H1 (cell line): ENCODE measurements at regions not wholly inside any gene's neighbourhood (a gene's known extent, or its start where the extent isn't known, plus 50 kb on each side); places are given as distances from the start of the nearest gene placed in this dataset.

Experiments used
- POLR2A ChIP-seq, 2 experiments: IDR thresholded peaks; 1 replicate in 1 of 2; 2 replicates in 1 of 2; pipeline ENCODE4 v1.6.1; 2011; ENCODE audit warnings: low read depth in 2 of 2, low read length in 2 of 2, mild to moderate bottlenecking in 2 of 2; ENCODE audit errors: control extremely low read depth in 1 of 2
- SUZ12 ChIP-seq: fragments of 200-600 bp; sonication (generic); IDR thresholded peaks from 2 replicates; pipeline ENCODE4 v1.6.1; 2012; ENCODE audit warnings: mild to moderate bottlenecking, inconsistent platforms, low read length, moderate library complexity, mixed read lengths
- USF2 ChIP-seq: IDR thresholded peaks from 2 replicates; pipeline ENCODE4 v1.6.1; 2011; ENCODE audit warnings: low read length, improper control_type of control experiment

GRCh38 chr12:89793946-89794345 is 85.3 kb upstream of the ATP2B1 start:
- TF ChIP-seq POLR2A (IDR thresholded peaks at IDR 0.05; ENCODE audit: control extremely low read depth in 1 of 2, low read depth in 2 of 2, low read length in 2 of 2) (no peak), SUZ12 (no peak), USF2 (no peak)
